GM23338 (cell line): ENCODE measurements at regions not wholly inside any gene's neighbourhood (a gene's known extent, or its start where the extent isn't known, plus 50 kb on each side); places are given as distances from the start of the nearest gene placed in this dataset.

Source experiments
- CREB1 ChIP-seq: fragments of 250-450 bp; sonication (Bioruptor Pico); IDR thresholded peaks from 2 replicates; pipeline ENCODE4 v1.5.0; 2020; ENCODE audit warnings: low read depth, mild to moderate bottlenecking, moderate library complexity
- CTCF ChIP-seq, 2 experiments: fragments of 200-600 bp in 1 of 2; sonication (generic) in 1 of 2; conservative IDR thresholded peaks; 2 replicates each; pipeline versions ENCODE4 v1.5.1 to v1.6.1; 2016 to 2017; ENCODE audit warnings: antibody characterized with exemption in 2 of 2, low read depth in 2 of 2, mild to moderate bottlenecking in 2 of 2, moderate library complexity in 1 of 2
- ETS1 ChIP-seq: IDR thresholded peaks from 2 replicates; pipeline ENCODE4 v1.6.1; 2016; ENCODE audit warnings: antibody characterized with exemption
- EZH2 ChIP-seq: fragments of 200-600 bp; sonication (generic); IDR thresholded peaks from one replicate; pipeline ENCODE4 v1.8.0; 2017; ENCODE audit warnings: antibody characterized with exemption, mild to moderate bottlenecking, low read depth; ENCODE audit not compliant: unreplicated experiment
- EZH2phosphoT487 ChIP-seq: fragments of 200-600 bp; sonication (generic); IDR thresholded peaks from one replicate; pipeline ENCODE4 v1.8.1; 2018; ENCODE audit warnings: antibody characterized with exemption; ENCODE audit not compliant: unreplicated experiment
- JUNB ChIP-seq: IDR thresholded peaks from one replicate; pipeline ENCODE4 v1.6.1; 2016; ENCODE audit warnings: antibody characterized with exemption; ENCODE audit not compliant: unreplicated experiment
- POLR2AphosphoS5 ChIP-seq: IDR thresholded peaks from 2 replicates; pipeline ENCODE4 v1.6.1; 2016; ENCODE audit warnings: antibody characterized with exemption, low read depth
- REST ChIP-seq: IDR thresholded peaks from one replicate; pipeline ENCODE4 v1.6.1; 2018; ENCODE audit warnings: antibody characterized with exemption; ENCODE audit not compliant: unreplicated experiment
- STAT1 ChIP-seq: IDR thresholded peaks from one replicate; pipeline ENCODE4 v1.6.1; 2016; ENCODE audit warnings: antibody characterized with exemption; ENCODE audit not compliant: unreplicated experiment
- ZNF114 ChIP-seq: fragments of 250-450 bp; sonication (Bioruptor Pico); IDR thresholded peaks from 2 replicates; pipeline ENCODE4 v1.5.0; 2020; ENCODE audit warnings: mild to moderate bottlenecking, moderate library complexity

- TF ChIP-seq CTCF (conservative IDR thresholded peaks at IDR 0.05; ENCODE audit: low read depth in 2 of 2) (no peak), REST (no peak), EZH2phosphoT487 (no peak), EZH2 (no peak), CREB1 (CRISPR knock-in tag) (no peak), POLR2AphosphoS5 (no peak), JUNB (no peak), STAT1 (no peak), ETS1 (no peak), ZNF114 (CRISPR knock-in tag) (no peak)
Measured at GRCh38 chr18:54086046-54086802, 138.2 kb downstream of the MBD2 start.
